ENCODE measurements at regions not wholly inside any gene's neighbourhood (a gene's known extent, or its start where the extent isn't known, plus 50 kb on each side); places are given as distances from the start of the nearest gene placed in this dataset.
A peak's percentile ranks its signal among the peaks of the same experiment; 100 is the strongest.
"Not testable (repeated sequence)": the region's sequence is repeated elsewhere in the genome, so short reads cannot be mapped to it uniquely, and the experiment has no call there.

GRCh38 chr7:53350241-53350640 is 314.8 kb downstream of the POM121L12 start:
- Histone ChIP-seq H3K27ac (replicated peaks) (no peak overlapping the region), H3K4me3 (replicated peaks; ENCODE audit: insufficient read depth, low read length) (no peak overlapping the region), H3K27me3 (ENCODE audit: insufficient read depth, poor library complexity, severe bottlenecking) (no peaks in the 10 kb centered on the region)
- peak in 1 of 2 experiments; percentile 36 for DNase-seq (ENCODE audit: low read depth in 1 of 2, low spot score in 1 of 2)
- TF ChIP-seq CTCF (IDR thresholded peaks at IDR 0.05; ENCODE audit: insufficient read depth, low read length) = peak; percentile 58
- no peak for TF ChIP-seq POLR2AphosphoS5 (IDR thresholded peaks at IDR 0.05; ENCODE audit: low read depth)

DNA sequence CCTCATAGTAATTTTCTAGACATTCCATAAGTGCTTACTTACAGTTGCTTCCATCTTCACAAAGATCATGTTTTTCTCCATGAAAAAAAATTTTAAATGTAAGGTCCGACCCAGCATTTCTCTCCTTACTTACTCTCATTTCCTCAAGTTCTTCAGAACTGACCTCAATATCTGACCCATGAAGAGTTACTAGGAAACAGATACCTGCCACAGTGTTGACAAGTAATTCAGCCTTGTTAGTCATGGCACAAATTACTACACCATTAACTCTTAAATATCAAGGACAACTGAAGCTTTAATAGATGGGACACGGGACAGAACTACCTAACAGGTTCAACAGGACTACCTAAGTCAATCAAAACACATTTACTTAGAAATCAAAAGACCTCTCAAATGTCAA is 316.2 kb downstream of the POM121L12 start:
- no peak for DNase-seq (ENCODE audit: low read depth in 1 of 2, low spot score in 1 of 2)
- no peak overlapping the region for H3K27ac ChIP-seq (replicated peaks)
- no peaks in the 10 kb centered on the region for H3K27me3 ChIP-seq (ENCODE audit: insufficient read depth, poor library complexity, severe bottlenecking)
- H3K4me3 ChIP-seq (replicated peaks; ENCODE audit: insufficient read depth, low read length) = no peak overlapping the region
- no peak for TF ChIP-seq CTCF (IDR thresholded peaks at IDR 0.05; ENCODE audit: insufficient read depth, low read length)
- TF ChIP-seq SPI1 (IDR thresholded peaks at IDR 0.05; ENCODE audit: borderline replicate concordance, low read depth) = no peak
- TF ChIP-seq, protein P1, sequence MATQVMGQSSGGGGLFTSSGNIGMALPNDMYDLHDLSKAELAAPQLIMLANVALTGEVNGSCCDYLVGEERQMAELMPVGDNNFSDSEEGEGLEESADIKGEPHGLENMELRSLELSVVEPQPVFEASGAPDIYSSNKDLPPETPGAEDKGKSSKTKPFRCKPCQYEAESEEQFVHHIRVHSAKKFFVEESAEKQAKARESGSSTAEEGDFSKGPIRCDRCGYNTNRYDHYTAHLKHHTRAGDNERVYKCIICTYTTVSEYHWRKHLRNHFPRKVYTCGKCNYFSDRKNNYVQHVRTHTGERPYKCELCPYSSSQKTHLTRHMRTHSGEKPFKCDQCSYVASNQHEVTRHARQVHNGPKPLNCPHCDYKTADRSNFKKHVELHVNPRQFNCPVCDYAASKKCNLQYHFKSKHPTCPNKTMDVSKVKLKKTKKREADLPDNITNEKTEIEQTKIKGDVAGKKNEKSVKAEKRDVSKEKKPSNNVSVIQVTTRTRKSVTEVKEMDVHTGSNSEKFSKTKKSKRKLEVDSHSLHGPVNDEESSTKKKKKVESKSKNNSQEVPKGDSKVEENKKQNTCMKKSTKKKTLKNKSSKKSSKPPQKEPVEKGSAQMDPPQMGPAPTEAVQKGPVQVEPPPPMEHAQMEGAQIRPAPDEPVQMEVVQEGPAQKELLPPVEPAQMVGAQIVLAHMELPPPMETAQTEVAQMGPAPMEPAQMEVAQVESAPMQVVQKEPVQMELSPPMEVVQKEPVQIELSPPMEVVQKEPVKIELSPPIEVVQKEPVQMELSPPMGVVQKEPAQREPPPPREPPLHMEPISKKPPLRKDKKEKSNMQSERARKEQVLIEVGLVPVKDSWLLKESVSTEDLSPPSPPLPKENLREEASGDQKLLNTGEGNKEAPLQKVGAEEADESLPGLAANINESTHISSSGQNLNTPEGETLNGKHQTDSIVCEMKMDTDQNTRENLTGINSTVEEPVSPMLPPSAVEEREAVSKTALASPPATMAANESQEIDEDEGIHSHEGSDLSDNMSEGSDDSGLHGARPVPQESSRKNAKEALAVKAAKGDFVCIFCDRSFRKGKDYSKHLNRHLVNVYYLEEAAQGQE (IDR thresholded peaks at IDR 0.05; ENCODE audit: insufficient replicate concordance, low read depth) = no peak
- no peak for TF ChIP-seq GABPA (IDR thresholded peaks at IDR 0.05; ENCODE audit: low read depth)
- TF ChIP-seq POLR2AphosphoS5 (IDR thresholded peaks at IDR 0.05; ENCODE audit: low read depth) = no peak

DNA sequence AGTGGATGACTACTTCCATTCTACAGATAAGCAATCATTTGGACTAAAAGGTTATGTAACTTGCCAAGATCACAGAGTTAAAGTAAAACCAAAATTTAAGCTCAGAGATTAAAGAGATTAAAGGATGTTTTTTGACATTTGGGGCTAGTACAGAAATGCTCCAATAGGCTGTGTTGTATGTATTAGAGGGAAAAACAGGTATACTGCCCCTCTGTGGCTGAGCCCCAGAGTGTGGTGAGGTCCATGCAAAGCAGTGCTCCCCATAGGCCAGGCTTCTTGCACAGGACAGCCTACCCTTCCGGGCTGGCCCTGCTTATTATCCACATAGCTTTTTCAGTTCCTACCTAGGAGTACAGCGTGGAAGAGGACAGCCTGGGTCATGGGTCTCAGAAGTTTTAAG is 322.8 kb downstream of the POM121L12 start:
- H3K27me3 ChIP-seq (ENCODE audit: insufficient read depth, poor library complexity, severe bottlenecking) = no peaks in the 10 kb centered on the region
- TF ChIP-seq, protein P1 (IDR thresholded peaks at IDR 0.05; ENCODE audit: insufficient replicate concordance, low read depth) = no peak
- TF ChIP-seq CTCF (IDR thresholded peaks at IDR 0.05; ENCODE audit: insufficient read depth, low read length) (no peak), GABPA (IDR thresholded peaks at IDR 0.05; ENCODE audit: low read depth) (no peak), SPI1 (IDR thresholded peaks at IDR 0.05; ENCODE audit: borderline replicate concordance, low read depth) (no peak), POLR2AphosphoS5 (IDR thresholded peaks at IDR 0.05; ENCODE audit: low read depth) (no peak)
- no peak overlapping the region for H3K27ac ChIP-seq (replicated peaks)
- DNase-seq (ENCODE audit: low read depth in 1 of 2, low spot score in 1 of 2) = no peak
- H3K4me3 ChIP-seq (replicated peaks; ENCODE audit: insufficient read depth, low read length) = no peak overlapping the region

GRCh38 chr7:53383131-53383530 is 347.7 kb downstream of the POM121L12 start:
- no peaks in the 10 kb centered on the region for H3K27me3 ChIP-seq (ENCODE audit: insufficient read depth, poor library complexity, severe bottlenecking)
- TF ChIP-seq SPI1 (IDR thresholded peaks at IDR 0.05; ENCODE audit: borderline replicate concordance, low read depth) (no peak), GABPA (IDR thresholded peaks at IDR 0.05; ENCODE audit: low read depth) (no peak), CTCF (IDR thresholded peaks at IDR 0.05; ENCODE audit: insufficient read depth, low read length) (no peak)
- TF ChIP-seq, protein P1 (IDR thresholded peaks at IDR 0.05; ENCODE audit: insufficient replicate concordance, low read depth) = no peak
- H3K4me3 ChIP-seq (replicated peaks; ENCODE audit: insufficient read depth, low read length) = no peak overlapping the region
- H3K27ac ChIP-seq (replicated peaks) = no peak overlapping the region
- no peak for DNase-seq (ENCODE audit: low read depth in 1 of 2, low spot score in 1 of 2)

GRCh38 chr7:53385239-53385638 is 349.8 kb downstream of the POM121L12 start:
- not testable (repeated sequence) for H3K27me3 ChIP-seq (ENCODE audit: insufficient read depth, poor library complexity, severe bottlenecking); H3K4me3 ChIP-seq (replicated peaks; ENCODE audit: insufficient read depth, low read length); DNase-seq (ENCODE audit: low read depth in 1 of 2, low spot score in 1 of 2); H3K27ac ChIP-seq (replicated peaks)

All from HL-60 (cell line).